ENCODE measurements at regions not wholly inside any gene's neighbourhood (a gene's known extent, or its start where the extent isn't known, plus 50 kb on each side); places are given as distances from the start of the nearest gene placed in this dataset.

- TF ChIP-seq CTCF (IDR thresholded peaks at IDR 0.05; ENCODE audit: borderline replicate concordance, extremely low read depth, low read length, poor library complexity, severe bottlenecking) (no peak), EZH2 (IDR thresholded peaks at IDR 0.05; ENCODE audit: borderline replicate concordance, low read depth, low read length, severe bottlenecking) (no peak)
Observed at GRCh38 chr2:5410991-5411700, 281.0 kb upstream of the SOX11 start.

Measured in DND-41 (cell line).